NCI-H774 (cell line): ENCODE measurements at regions not wholly inside any gene's neighbourhood (a gene's known extent, or its start where the extent isn't known, plus 50 kb on each side); places are given as distances from the start of the nearest gene placed in this dataset.
"Not testable (repeated sequence)": the region's sequence is repeated elsewhere in the genome, so short reads cannot be mapped to it uniquely, and the experiment has no call there.

ENCODE experiments used
- DNase-seq: peaks from one replicate; lab custom pipeline; 2025; lab: John Stamatoyannopoulos, UW

- no peak for DNase-seq
Observed at GRCh38 chr6:4655196-4656025, 120.8 kb upstream of the CDYL start.

- no peak for DNase-seq
Observed at GRCh38 chr6:4653141-4653540, 123.1 kb upstream of the CDYL start.

GRCh38 chr6:4651831-4652467 is 124.3 kb upstream of the CDYL start:
- DNase-seq: no peak

GRCh38 chr6:4649728-4650127 is 126.5 kb upstream of the CDYL start:
- DNase-seq: no peak

- DNase-seq: peak; percentile 71
Observed at GRCh38 chr6:4647414-4648365, 128.5 kb upstream of the CDYL start.

- no peak for DNase-seq
Observed at GRCh38 chr6:4645713-4646360, 130.4 kb upstream of the CDYL start.

GRCh38 chr6:4644996-4645395 is 131.2 kb upstream of the CDYL start:
- DNase-seq: no peak

GRCh38 chr6:4641461-4641860 is 134.7 kb upstream of the CDYL start:
- DNase-seq: no peak

- DNase-seq: no peak
Observed at GRCh38 chr6:4640139-4640538, 136.1 kb upstream of the CDYL start.

- DNase-seq: no peak
Observed at GRCh38 chr6:4638641-4639040, 137.6 kb upstream of the CDYL start.

GRCh38 chr6:4637691-4638433 is 138.3 kb upstream of the CDYL start:
- DNase-seq: no peak

GRCh38 chr6:4636881-4637224 is 139.4 kb upstream of the CDYL start:
- DNase-seq: no peak

- DNase-seq: no peak
Observed at GRCh38 chr6:4636191-4636880, 139.9 kb upstream of the CDYL start.

GRCh38 chr6:4635666-4636065 is 140.5 kb upstream of the CDYL start:
- DNase-seq: no peak

GRCh38 chr6:4632421-4632820 is 143.8 kb upstream of the CDYL start:
- DNase-seq: no peak

- DNase-seq: not testable (repeated sequence)
Observed at GRCh38 chr6:4629789-4630188, 146.4 kb upstream of the CDYL start.

GRCh38 chr6:4625557-4625956 is 150.6 kb upstream of the CDYL start:
- no peak for DNase-seq

- DNase-seq: no peak
Observed at GRCh38 chr6:4624726-4625125, 151.5 kb upstream of the CDYL start.

GRCh38 chr6:4620284-4621151 is 155.7 kb upstream of the CDYL start:
- DNase-seq: no peak

GRCh38 chr6:4616311-4616710 is 159.9 kb upstream of the CDYL start:
- no peak for DNase-seq
